ENCODE measurements at regions not wholly inside any gene's neighbourhood (a gene's known extent, or its start where the extent isn't known, plus 50 kb on each side); places are given as distances from the start of the nearest gene placed in this dataset.

GRCh38 chr6:85396159-85396808 is 53.6 kb upstream of the NT5E start:
- DNase-seq = peak; percentile 76

- DNase-seq = peak; percentile 5
Measured at GRCh38 chr6:85395746-85396145, 54.1 kb upstream of the NT5E start.

- DNase-seq = no peak
Measured at GRCh38 chr6:85394853-85395538, 54.9 kb upstream of the NT5E start.

- no peak for DNase-seq
Measured at GRCh38 chr6:85394199-85394598, 55.7 kb upstream of the NT5E start.

- no peak for DNase-seq
Measured at GRCh38 chr6:85392379-85392778, 57.5 kb upstream of the NT5E start.

GRCh38 chr6:85390775-85391174 is 59.1 kb upstream of the NT5E start:
- no peak for DNase-seq

GRCh38 chr6:85390105-85390728 is 59.7 kb upstream of the NT5E start:
- no peak for DNase-seq

- no peak for DNase-seq
Measured at GRCh38 chr6:85389151-85389797, 60.6 kb upstream of the NT5E start.

- no peak for DNase-seq
Measured at GRCh38 chr6:85388531-85388930, 61.4 kb upstream of the NT5E start.

- DNase-seq = no peak
Measured at GRCh38 chr6:85385636-85386315, 64.1 kb upstream of the NT5E start.

- no peak for DNase-seq
Measured at GRCh38 chr6:85383042-85383441, 66.8 kb upstream of the NT5E start.

- DNase-seq = no peak
Measured at GRCh38 chr6:85382541-85382940, 67.3 kb upstream of the NT5E start.

- DNase-seq = no peak
Measured at GRCh38 chr6:85372915-85373270, 77.0 kb upstream of the NT5E start.

GRCh38 chr6:85372188-85372914 is 77.5 kb upstream of the NT5E start:
- DNase-seq = no peak

GRCh38 chr6:85368631-85369030 is 81.3 kb upstream of the NT5E start:
- no peak for DNase-seq

GRCh38 chr6:85364344-85364743 is 85.5 kb upstream of the NT5E start:
- DNase-seq = no peak

GRCh38 chr6:85363870-85364269 is 86.0 kb upstream of the NT5E start:
- no peak for DNase-seq

- no peak for DNase-seq
Measured at GRCh38 chr6:85362652-85363310, 87.1 kb upstream of the NT5E start.

GRCh38 chr6:85361643-85362014 is 88.3 kb upstream of the NT5E start:
- DNase-seq = no peak

GRCh38 chr6:85360794-85361642 is 88.9 kb upstream of the NT5E start:
- DNase-seq = no peak

- no peak for DNase-seq
Measured at GRCh38 chr6:85357651-85358050, 92.2 kb upstream of the NT5E start.

Data from NCI-H2081 treated with DMSO at 0.1 percent for 48 hours (cell line).